Right lobe of liver (tissue), 6 donors: ENCODE measurements at regions not wholly inside any gene's neighbourhood (a gene's known extent, or its start where the extent isn't known, plus 50 kb on each side); places are given as distances from the start of the nearest gene placed in this dataset.

Experiments used
- ATAC-seq, 4 donors: fragments of 200-7000 bp; cut with Tn5 transposase; one replicate each; pipeline ENCODE4 v1.9.1; 2020; ENCODE audit warnings: mild to moderate bottlenecking in 4 of 4, moderate library complexity in 4 of 4
- DNase-seq, 3 donors: peaks; one replicate each; pipeline ENCODE4 v3.0.0-alpha.2; 2020
- H3K27ac ChIP-seq, 3 donors: fragments of 200-600 bp; one replicate each; pipeline ENCODE4 v1.8.0; 2022
- H3K27me3 ChIP-seq, 2 donors: fragments of 200-600 bp; one replicate each; pipeline ENCODE4 v1.8.0; 2022
- H3K36me3 ChIP-seq, 4 donors: fragments of 200-600 bp; sonication (generic) in 1 of 4; one replicate each; pipeline versions ENCODE4 v1.5.1 to v1.8.0; 2017 to 2022; ENCODE audit warnings: control low read depth in 1 of 4
- H3K4me1 ChIP-seq, 4 donors: fragments of 200-600 bp; sonication (generic) in 1 of 4; one replicate each; pipeline versions ENCODE4 v1.5.1 to v1.8.0; 2017 to 2022; ENCODE audit warnings: control low read depth in 1 of 4
- H3K4me3 ChIP-seq, 3 donors: fragments of 200-600 bp; one replicate each; pipeline ENCODE4 v1.8.0; 2022
- H3K9me3 ChIP-seq, 4 donors: fragments of 200-600 bp; sonication (generic) in 1 of 4; one replicate each; pipeline versions ENCODE4 v1.5.1 to v1.8.0; 2017 to 2022; ENCODE audit warnings: control low read depth in 1 of 4
- CTCF ChIP-seq, 4 donors: fragments of 200-600 bp in 3 of 4; fragments of 450-650 bp in 1 of 4; IDR thresholded peaks; one replicate each; pipeline versions ENCODE4 v1.5.1 to v1.8.0; 2016 to 2022; ENCODE audit warnings: antibody characterized with exemption in 4 of 4, mild to moderate bottlenecking in 2 of 4
- POLR2A ChIP-seq: fragments of 450-650 bp; IDR thresholded peaks from one replicate; pipeline ENCODE4 v1.6.1; 2017; ENCODE audit warnings: antibody characterized with exemption, mild to moderate bottlenecking
- WGBS: methylation state at CpG from one replicate; pipeline ENCODE4 v1.1.6; 2018; ENCODE audit warnings: low coverage, low lambda C conversion rate; ENCODE audit not compliant: insufficient coverage; ENCODE audit errors: missing lambda C conversion rate; 5-methylcytosine and 5-hydroxymethylcytosine counted together
- intact Hi-C, 2 donors: fragments of 100-400 bp; cut with DNase I; formaldehyde crosslinking; loops; one replicate each; pipeline versions ENCODE4 v1.11.2 to v1.14.1; 2022
- donor health status: DM: no; HTN: yes; CAD: no.
- donor health status: DM: no; HTN: no; CAD: no.
- donor health status: DM: no; HTN: no; CAD: no.
- donor health status: DM: no; HTN: yes; CAD: no.
- donor health status: DM: no; HTN: yes; CAD: no.

DNA sequence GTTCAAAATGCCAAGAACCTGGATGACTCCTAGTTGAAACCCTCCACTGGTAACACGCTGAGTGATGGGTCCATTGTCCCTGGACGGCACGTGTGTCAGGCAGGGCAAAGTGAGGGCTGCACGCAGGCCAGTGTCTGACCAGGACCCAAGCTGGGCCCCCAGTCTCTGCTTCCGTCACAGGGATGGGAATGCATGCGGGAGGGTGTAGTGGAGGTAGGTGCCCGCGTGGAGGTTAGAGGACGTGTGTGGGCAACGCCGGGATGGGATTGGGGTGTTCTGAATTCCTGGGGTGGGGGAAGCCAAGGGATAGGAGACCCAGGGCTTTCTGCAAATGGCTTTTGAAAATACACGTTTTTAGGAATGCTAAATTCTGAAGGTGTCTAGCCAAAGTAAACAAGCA lies 943.3 kb downstream of the BRD1 start:
- TF ChIP-seq POLR2A (no peak), CTCF (IDR thresholded peaks at IDR 0.05) (no peak)
- Histone ChIP-seq H3K36me3 (no peaks in the 10 kb centered on the region), H3K27me3 (no peaks in the 10 kb centered on the region), H3K4me1 (no peaks in the 10 kb centered on the region), H3K27ac (no peak overlapping the region), H3K9me3 (no peaks in the 10 kb centered on the region), H3K4me3 (no peak overlapping the region)
- intact Hi-C loops: loop anchor here in 1 of 2 donors (10.0 kb wide), 1 partner anchor 1260 kb away; no protein-coding TSS in a partner anchor
- ATAC-seq (no peak), DNase-seq (peak in 1 of 3 donors; percentile 23)
- 75% methylated on average over 12 of the region's 12 CpGs for WGBS

GRCh38 chr22:48883211-48883960 lies 944.3 kb downstream of the BRD1 start:
- Histone ChIP-seq H3K4me1 (no peaks in the 10 kb centered on the region), H3K27ac (no peak overlapping the region), H3K9me3 (no peaks in the 10 kb centered on the region), H3K27me3 (no peaks in the 10 kb centered on the region), H3K36me3 (no peaks in the 10 kb centered on the region), H3K4me3 (no peak overlapping the region)
- DNase-seq (peak in 1 of 3 donors; percentile 42), ATAC-seq (no peak)
- TF ChIP-seq CTCF (IDR thresholded peaks at IDR 0.05): no peak
- TF ChIP-seq POLR2A: no peak
- intact Hi-C loops: loop anchor here in 1 of 2 donors (10.0 kb wide), 1 partner anchor 1259 kb away; no protein-coding TSS in a partner anchor
- WGBS: 59% methylated on average over 4 of the region's 20 CpGs

DNA sequence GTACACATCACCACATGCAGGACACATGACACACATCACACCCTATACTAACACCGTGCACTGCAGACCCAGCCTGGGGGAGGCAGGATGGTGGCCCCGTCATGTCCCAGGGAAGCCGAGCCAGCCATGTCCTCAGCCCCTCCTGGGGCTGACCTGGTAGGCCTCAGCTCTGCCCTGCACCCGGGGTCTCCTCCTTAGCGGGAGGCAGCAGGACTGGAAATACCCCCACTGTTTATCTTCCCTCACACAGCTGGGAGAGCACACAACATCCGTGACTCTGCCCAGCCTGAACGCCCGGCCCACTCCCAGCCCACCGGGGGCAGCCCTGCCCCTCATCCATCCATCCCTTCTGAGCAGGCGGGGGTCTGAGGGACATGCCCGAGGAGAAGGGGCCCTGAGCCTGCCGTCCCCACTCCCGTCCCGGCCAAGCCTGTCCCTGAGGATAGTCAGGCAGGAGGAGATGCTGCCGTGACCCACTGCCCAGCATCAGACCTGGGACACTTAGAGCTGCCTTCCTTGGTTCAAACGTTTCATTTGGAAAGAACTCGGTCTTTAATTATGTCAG lies 945.0 kb downstream of the BRD1 start:
- no peaks in the 10 kb centered on the region for H3K27me3 ChIP-seq
- 57% methylated on average over 3 of the region's 17 CpGs for WGBS
- H3K9me3 ChIP-seq: no peaks in the 10 kb centered on the region
- intact Hi-C loops: loop anchor here in 1 of 2 donors (10.0 kb wide), 1 partner anchor 1258 kb away; no protein-coding TSS in a partner anchor
- TF ChIP-seq POLR2A: no peak
- TF ChIP-seq CTCF (IDR thresholded peaks at IDR 0.05): no peak
- ATAC-seq (peak in 1 of 4 donors; percentile 22), DNase-seq (peak in 2 of 3 donors; percentile 25 to 41)
- H3K36me3 ChIP-seq: no peaks in the 10 kb centered on the region
- H3K4me1 ChIP-seq: no peaks in the 10 kb centered on the region
- no peak overlapping the region for H3K27ac ChIP-seq
- no peak overlapping the region for H3K4me3 ChIP-seq

GRCh38 chr22:48881326-48881980 lies 946.2 kb downstream of the BRD1 start:
- Histone ChIP-seq H3K4me1 (no peaks in the 10 kb centered on the region), H3K4me3 (no peak overlapping the region), H3K27me3 (no peaks in the 10 kb centered on the region), H3K9me3 (no peaks in the 10 kb centered on the region), H3K36me3 (no peaks in the 10 kb centered on the region), H3K27ac (no peak overlapping the region)
- WGBS: 89% methylated on average over 11 of the region's 22 CpGs
- ATAC-seq: no peak
- TF ChIP-seq POLR2A (no peak), CTCF (IDR thresholded peaks at IDR 0.05) (no peak)
- intact Hi-C loops: loop anchor here in 1 of 2 donors (10.0 kb wide), 1 partner anchor 1257 kb away; no protein-coding TSS in a partner anchor
- peak in 2 of 3 donors; percentile 14 to 33 for DNase-seq
